Chondrocyte (in vitro differentiated cells): ENCODE measurements at regions not wholly inside any gene's neighbourhood (a gene's known extent, or its start where the extent isn't known, plus 50 kb on each side); places are given as distances from the start of the nearest gene placed in this dataset.

ENCODE experiments used
- DNase-seq: peaks from one replicate; pipeline ENCODE4 v3.0.0; 2021; ENCODE audit warnings: mixed read lengths, low spot score
- H3K27ac Mint-ChIP-seq: one replicate; pipeline ENCODE4 v1.8.0; 2021; ENCODE audit warnings: mild to moderate bottlenecking, moderate library complexity, mixed read lengths; ENCODE audit not compliant: unreplicated experiment
- H3K27me3 Mint-ChIP-seq: 2 replicates; pipeline ENCODE4 v1.8.0; 2021; ENCODE audit warnings: low read depth, mixed read lengths
- H3K36me3 Mint-ChIP-seq: 2 replicates; pipeline ENCODE4 v1.8.0; 2021; ENCODE audit warnings: low read depth, mixed read lengths
- H3K4me1 Mint-ChIP-seq: 2 replicates; pipeline ENCODE4 v1.8.0; 2021; ENCODE audit warnings: low read depth, mild to moderate bottlenecking, mixed read lengths
- H3K4me3 Mint-ChIP-seq: one replicate; pipeline ENCODE4 v1.8.0; 2021; ENCODE audit warnings: mild to moderate bottlenecking, moderate library complexity, mixed read lengths; ENCODE audit not compliant: unreplicated experiment
- H3K9me3 Mint-ChIP-seq: 2 replicates; pipeline ENCODE4 v1.8.0; 2021; ENCODE audit warnings: low read depth, mixed read lengths
- TF ChIP-seq, protein P1 (sequence below): fragments of 200-600 bp; sonication (generic); IDR thresholded peaks from 2 replicates; pipeline ENCODE4 v1.5.0; 2021; ENCODE audit warnings: antibody characterized with exemption, mild to moderate bottlenecking, moderate library complexity

DNA sequence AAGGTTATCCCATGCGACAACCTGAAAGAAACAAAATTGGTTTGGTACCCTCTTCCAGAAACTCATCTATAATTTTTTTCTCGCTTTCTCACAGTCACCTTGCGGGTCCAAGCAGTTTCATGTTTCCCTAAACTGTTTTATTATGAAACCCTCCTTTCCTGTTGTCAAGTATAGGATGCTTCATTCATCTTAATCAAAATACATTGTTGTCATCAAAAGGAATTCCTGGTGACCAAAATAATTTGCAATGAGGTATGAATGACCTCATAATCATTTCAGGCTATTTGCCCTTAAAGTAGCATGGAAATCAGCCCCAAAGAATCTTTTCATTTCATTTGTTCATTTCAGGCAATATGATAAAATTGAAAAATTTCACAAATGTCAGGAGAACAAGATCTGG is 503.0 kb downstream of the SPATA31D1 start:
- DNase-seq, result no peak
- Mint-ChIP-seq H3K36me3 (peaks cover 2% of the 10 kb centered on the region), H3K27ac (no peak overlapping the region), H3K27me3 (peaks cover 39% of the 10 kb centered on the region), H3K4me1 (peaks cover 30% of the 10 kb centered on the region), H3K9me3 (peaks cover 3% of the 10 kb centered on the region), H3K4me3 (no peak overlapping the region)
- TF ChIP-seq, protein P1, sequence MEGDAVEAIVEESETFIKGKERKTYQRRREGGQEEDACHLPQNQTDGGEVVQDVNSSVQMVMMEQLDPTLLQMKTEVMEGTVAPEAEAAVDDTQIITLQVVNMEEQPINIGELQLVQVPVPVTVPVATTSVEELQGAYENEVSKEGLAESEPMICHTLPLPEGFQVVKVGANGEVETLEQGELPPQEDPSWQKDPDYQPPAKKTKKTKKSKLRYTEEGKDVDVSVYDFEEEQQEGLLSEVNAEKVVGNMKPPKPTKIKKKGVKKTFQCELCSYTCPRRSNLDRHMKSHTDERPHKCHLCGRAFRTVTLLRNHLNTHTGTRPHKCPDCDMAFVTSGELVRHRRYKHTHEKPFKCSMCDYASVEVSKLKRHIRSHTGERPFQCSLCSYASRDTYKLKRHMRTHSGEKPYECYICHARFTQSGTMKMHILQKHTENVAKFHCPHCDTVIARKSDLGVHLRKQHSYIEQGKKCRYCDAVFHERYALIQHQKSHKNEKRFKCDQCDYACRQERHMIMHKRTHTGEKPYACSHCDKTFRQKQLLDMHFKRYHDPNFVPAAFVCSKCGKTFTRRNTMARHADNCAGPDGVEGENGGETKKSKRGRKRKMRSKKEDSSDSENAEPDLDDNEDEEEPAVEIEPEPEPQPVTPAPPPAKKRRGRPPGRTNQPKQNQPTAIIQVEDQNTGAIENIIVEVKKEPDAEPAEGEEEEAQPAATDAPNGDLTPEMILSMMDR, result no peak

- Mint-ChIP-seq H3K9me3 (peaks cover 3% of the 10 kb centered on the region), H3K27ac (no peak overlapping the region), H3K36me3 (peaks cover 2% of the 10 kb centered on the region), H3K4me1 (peaks cover 30% of the 10 kb centered on the region), H3K4me3 (no peak overlapping the region), H3K27me3 (peaks cover 41% of the 10 kb centered on the region)
- DNase-seq, result no peak
- TF ChIP-seq, protein P1, result peak; percentile 64
These were observed 503.7 kb downstream of the SPATA31D1 start for GRCh38 chr9:82492274-82492673.

DNA sequence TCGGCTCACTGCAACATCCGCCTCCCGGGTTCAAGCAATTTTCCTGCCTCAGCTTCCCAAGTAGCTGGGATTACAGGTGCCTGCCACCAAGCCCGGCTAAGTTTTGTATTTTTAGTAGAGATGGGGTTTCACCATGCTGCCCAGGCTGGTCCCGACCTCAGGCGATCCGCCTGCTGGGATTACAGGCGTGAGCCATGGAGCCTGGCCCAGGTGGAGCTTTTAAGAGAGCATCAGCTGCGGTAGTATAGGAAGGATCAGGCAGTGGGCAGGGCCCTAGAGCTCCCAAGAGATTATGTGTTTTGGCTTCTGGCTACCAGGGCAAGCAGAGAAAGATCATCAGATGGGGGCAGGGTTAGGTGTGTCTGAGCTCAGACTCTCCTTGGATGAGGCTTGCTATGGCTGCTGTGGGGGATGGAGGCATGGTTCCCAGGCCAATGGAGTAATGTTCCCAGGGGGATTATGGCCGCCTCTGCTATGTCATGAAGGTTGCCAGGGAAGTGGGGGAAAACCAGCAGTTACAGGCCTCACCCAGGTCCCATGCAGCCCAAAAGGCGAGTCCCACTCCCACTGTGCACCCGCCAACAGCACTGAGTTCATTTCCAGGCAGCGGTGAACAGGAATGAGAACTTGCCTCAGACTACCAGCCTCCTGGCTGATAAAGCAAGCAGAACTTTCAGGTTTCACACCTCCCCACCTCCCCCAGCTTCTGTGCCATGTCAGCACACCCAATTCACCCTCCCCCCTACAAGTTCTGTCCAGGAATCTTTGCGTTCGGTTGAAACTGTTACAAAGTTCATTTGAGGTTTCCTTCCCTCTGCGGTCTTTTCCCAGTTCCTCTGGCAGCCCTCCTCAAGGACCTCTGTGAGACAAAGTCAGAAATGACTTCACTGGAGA is 507.6 kb downstream of the SPATA31D1 start:
- TF ChIP-seq, protein P1, result no peak
- no peak for DNase-seq
- Mint-ChIP-seq H3K27ac (no peak overlapping the region), H3K4me3 (no peak overlapping the region), H3K36me3 (peaks cover 3% of the 10 kb centered on the region), H3K9me3 (peaks cover 3% of the 10 kb centered on the region), H3K27me3 (peaks cover 39% of the 10 kb centered on the region), H3K4me1 (no peaks in the 10 kb centered on the region)

DNA sequence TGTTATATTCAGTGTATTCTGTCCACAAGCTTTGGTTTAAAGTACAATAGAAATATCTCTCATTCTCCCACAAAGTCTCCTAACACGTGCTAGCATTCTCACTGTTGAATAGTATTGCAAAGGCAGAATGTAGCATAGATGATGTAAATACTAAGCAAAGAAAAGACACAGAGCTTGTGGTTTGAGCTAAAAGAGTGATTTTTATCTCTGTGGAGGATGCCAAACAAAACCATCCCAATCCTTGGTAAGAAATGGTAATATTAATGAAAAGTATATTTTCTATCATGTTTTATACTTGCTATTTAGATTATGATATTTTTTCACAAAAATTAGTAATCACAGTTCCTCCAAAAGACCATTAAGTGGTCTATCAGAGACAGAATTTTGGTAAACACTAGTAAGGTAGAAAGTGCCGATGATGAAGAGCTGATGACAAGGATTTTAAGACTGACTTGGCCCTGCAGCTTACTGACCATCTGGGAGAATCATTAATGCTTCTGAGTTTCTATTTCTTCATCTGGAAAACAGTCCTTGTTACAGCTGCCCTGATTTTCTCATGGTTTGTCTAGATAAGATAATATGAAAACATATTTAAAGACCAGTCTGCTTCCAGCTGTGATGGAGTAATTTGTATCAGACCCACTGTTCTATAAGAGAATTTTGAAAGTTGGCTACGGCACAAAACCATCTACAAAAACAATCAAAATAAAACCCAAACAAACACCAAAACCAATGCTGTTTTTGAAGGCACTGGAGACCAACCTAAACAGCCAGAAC is 510.2 kb downstream of the SPATA31D1 start:
- Mint-ChIP-seq H3K27ac (no peak overlapping the region), H3K36me3 (peaks cover 3% of the 10 kb centered on the region), H3K27me3 (peaks cover 24% of the 10 kb centered on the region), H3K4me1 (no peaks in the 10 kb centered on the region), H3K4me3 (no peak overlapping the region), H3K9me3 (peaks cover 8% of the 10 kb centered on the region)
- no peak for DNase-seq
- TF ChIP-seq, protein P1, result no peak

GRCh38 chr9:82499337-82499736 is 510.8 kb downstream of the SPATA31D1 start:
- Mint-ChIP-seq H3K36me3 (peaks cover 4% of the 10 kb centered on the region), H3K27me3 (peaks cover 18% of the 10 kb centered on the region), H3K27ac (no peak overlapping the region), H3K4me1 (no peaks in the 10 kb centered on the region), H3K9me3 (peaks cover 8% of the 10 kb centered on the region), H3K4me3 (no peak overlapping the region)
- no peak for DNase-seq
- TF ChIP-seq, protein P1, result no peak
